ENCODE measurements at regions not wholly inside any gene's neighbourhood (a gene's known extent, or its start where the extent isn't known, plus 50 kb on each side); places are given as distances from the start of the nearest gene placed in this dataset.
"Not testable (repeated sequence)": the region's sequence is repeated elsewhere in the genome, so short reads cannot be mapped to it uniquely, and the experiment has no call there.

DNA sequence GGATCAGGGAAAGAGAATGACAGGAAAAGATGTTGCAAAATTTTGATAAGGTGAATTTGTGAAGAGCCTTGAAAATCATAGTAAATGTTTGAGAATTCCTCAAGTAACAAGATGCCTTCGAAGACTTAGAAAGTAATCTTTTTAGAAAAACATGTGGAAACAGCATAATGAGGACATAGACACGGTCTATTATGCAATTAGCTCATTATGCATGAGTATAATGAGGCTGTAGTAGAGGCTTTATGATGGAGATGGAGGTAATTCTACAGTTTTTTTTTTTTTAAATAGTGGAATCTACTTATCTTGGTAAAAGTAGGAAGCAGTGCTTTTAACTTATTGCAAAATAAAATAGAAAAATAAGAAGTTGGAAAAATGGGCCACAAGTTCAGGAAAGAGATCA is 1329.1 kb upstream of the SPRY2 start:
- no peak for DNase-seq (ENCODE audit: low spot score)

DNA sequence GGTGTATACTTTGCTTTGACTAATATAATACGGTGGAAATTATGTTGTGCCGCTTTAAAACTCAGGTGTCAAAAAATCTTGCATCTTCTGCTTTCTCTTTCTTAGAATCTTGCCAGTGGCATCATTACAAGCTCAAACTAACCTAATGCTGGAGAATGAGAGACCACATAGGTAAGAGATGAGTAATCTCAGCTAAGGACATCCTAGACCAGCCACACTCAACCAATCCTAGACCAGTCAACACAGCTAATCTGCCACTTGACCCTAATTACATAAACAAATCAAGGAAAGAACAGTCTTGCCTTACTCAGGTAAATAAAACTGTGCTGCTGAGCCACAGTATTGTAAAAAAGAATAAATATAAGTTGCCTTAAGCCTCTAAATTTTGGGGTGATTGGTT is 1323.9 kb upstream of the SPRY2 start:
- DNase-seq (ENCODE audit: low spot score), result no peak

DNA sequence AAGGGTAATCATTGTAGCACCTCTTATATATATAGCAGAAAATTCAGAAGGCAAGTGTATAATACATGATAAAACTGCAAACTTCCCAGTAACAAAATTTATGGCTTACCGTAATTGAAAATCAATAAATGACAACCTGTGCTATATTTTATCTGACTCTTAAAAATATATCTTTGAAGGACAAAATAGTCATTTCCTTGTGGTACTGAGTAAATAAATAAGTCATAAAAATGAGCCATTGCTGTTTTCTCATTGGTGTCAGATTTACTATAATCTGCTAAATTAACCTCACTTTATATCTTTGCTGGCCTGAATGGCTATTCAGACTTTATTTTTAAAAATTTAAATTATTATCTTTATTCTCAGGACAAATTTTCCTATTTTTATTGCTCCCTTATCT is 1319.1 kb upstream of the SPRY2 start:
- no peak for DNase-seq (ENCODE audit: low spot score)

DNA sequence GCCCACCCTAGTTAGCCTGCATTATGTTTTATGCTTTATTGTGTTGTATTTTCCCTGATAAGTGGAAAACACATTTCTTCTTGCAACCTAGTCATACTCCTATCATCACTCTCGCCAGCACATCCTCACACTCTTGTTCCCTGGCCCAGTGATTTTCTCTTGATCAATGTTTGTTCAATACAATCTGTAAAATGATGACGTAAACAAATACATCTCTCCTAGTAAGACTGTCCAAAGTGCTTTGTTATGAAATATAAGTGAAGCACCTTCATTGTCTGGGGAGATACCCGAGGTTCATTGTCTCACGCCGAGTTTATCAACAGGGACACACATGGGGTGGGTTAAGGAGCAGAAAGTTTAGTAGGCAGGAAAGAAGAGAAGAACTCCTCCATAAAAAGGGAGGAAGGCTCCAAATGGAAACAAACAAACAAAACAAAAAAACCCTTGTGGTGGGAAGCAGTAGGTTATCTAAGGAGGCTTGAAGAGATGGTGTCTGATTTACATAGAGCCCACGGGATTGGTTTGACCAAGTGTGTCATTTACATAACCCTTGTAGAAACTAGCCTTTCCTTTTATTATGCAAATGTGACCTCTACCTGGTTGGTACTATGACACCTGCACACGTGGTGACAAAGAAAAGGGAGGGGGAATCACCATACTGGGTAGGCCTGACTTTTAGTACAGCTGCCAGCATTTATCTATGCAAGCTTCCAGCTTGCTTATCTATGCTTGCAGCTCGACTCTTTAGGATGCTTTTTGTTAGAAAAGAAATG is 1317.9 kb upstream of the SPRY2 start:
- no peak for DNase-seq (ENCODE audit: low spot score)

DNA sequence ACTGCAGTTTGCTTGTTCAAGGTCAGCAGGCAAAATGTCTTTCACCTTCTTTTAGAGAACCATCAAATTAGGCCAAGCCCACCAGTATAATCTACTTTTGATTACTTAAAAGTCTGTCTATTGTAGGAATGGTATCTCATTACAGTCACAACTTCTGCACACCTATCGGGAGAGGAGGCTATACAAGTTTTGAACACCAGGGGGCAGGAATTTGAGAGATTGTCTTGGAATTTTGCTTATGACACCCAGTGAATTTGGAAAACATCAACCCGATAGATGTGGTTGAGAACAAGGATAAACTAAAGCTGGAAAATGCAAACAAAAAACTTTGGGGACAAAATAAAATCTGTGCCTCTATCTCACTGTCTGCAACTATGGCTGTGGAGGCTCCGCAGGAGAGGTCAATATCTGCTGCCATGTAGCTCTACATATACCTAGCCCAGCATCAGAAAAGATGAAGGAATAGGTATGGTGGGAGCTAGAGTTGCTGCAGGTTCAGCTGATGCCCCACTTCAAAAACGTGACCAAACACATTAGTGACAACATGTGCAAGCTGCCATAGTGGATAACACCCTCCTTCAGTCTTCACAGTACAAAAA is 1299.2 kb upstream of the SPRY2 start:
- peak; percentile 7 for DNase-seq (ENCODE audit: low spot score)

DNA sequence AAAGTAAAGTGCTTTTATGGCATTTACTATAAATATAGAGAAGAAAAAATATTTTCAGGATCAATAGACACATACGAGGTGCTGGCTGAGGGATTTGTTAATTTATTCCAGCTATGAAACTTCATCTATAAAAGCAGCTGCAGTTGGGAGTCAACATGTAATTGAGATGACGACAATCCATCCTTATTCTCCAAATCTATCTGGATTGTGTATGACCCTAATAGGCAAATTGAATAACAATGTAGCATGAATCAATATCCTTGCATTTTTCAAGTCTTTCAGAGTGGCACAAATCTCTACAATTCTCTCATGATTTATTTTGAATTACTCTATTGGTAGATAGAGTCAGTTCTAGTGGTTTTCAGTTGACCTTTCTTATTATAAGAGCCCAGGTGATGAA is 1296.5 kb upstream of the SPRY2 start:
- DNase-seq (ENCODE audit: low spot score), result no peak

DNA sequence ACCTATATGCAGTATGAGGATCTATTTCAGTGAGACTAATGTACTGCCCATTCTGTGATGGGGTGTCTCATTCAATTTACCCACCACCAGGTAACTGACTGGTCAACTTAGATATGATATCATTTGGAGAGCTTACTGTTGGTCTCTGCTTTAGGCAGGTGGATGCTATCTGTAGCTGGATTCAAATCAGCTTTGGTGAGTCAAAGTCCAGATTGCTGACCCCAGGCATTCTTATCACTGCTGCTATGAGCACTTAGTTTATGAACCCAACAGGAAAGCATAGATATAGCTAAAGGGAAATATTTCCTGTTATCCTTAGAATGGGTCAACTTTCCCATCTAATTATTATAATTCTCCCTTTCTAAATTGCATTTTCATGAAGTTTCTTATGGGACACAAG is 1295.2 kb upstream of the SPRY2 start:
- DNase-seq (ENCODE audit: low spot score), result no peak

DNA sequence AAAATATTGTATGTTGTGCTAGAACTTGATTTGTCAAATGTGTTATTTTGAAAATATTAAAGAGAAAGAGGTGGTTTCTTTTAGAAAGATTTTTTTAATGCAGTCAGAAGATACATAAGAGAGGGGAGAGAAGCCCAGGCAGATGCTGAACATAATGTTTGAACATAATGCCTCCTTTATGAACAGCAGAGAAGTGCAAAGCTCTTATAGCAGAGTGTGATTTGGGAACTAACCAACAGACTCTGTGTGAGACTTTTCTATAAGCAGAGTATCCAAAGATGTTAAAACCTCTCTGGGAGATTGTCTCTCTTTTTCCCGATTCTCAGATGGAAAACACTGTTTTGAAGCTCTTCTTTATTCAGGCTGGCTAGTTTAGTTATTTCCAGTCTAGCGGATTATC is 1274.1 kb upstream of the SPRY2 start:
- no peak for DNase-seq (ENCODE audit: low spot score)

DNA sequence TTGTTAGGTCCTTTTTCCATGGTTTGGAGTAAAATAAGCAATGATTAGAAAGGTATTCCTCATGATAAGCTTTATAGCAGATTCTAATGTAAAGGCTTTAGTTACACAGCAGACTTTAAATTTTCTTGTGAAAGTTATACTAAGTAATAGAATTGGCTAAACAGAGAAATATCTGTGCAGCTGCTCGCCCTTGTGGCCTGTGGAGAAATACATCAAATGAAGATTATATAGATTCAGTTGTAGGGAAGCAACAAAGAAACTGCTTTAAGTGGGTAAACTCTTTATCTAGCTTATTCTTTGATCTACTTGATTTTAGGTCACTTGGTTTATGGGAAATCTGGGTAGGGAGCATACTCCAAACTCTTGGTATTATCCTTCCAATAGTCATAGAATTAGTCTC is 1269.7 kb upstream of the SPRY2 start:
- no peak for DNase-seq (ENCODE audit: low spot score)

DNA sequence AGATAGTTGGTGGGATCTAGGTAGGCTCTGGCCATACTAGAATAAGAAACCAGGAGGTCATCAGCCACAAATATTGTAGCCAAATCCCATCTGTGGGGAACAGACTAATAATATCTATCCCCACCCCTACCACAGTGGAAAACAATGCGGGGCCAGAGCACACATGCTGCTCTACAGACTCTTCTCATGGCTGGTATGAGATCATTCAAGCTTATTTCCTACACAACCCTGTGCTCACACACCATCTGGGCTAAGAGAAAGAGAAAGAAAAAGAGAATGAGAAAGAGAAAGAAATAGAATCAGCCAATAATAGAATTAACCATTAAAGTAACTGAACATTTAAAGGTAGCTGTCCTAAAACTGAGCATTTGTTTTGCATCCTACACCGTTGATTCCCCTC is 1268.4 kb upstream of the SPRY2 start:
- no peak for DNase-seq (ENCODE audit: low spot score)

DNA sequence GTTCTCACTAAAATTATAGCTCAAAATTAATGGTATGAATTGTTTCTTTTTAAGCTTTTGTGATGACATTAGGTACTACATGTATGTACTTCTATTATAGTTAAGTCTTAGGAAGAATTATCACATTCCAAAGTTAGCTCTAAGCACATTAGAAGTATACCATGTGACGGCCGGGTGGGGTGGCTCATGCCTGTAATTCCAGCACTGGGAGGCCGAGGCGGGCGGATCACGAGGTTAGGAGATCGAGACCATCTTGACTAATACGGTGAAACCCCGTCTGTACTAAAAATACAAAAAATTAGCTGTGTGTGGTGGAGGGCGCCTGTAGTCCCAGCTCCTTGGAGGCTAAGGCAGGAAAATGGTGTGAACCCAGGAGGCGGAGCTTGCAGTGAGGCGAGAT is 1265.1 kb upstream of the SPRY2 start:
- DNase-seq (ENCODE audit: low spot score), result no peak

DNA sequence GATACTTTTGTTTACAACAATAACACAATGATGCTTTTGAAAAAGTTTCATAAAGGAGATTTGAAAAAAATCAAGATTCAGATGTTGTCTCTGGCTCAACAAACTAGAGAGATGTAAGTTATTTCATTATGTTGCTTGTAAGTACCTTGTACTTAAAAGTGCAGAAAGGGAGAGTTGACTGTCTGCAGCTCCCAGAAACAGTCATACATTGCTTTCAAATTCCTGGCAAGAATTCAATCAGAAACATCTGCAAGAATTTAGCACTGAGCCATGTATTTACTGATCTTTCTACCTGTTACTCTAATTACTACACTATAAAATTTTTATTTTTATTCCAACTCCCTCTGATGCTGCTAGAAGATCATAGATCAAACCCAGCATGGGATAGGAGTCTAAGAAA is 1261.3 kb upstream of the SPRY2 start:
- DNase-seq (ENCODE audit: low spot score), result no peak

DNA sequence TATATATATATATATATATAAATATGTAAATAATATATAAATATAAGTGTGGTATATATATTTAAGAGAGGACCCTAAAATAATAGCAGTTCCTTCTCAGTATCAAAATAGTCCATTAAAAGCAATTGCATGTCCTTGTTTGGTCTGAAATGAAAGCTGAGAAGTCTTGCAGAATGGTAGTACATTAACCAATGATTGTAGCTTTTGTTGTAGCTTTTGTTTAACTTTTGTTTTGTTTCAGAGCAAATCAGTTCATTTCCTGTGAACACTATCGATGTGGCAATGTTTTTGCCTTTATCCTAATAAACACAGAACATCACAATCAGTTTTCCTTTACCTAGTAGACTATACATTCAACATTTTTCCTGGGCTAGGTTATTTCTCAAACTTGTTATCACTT is 1256.2 kb upstream of the SPRY2 start:
- no peak for DNase-seq (ENCODE audit: low spot score)

DNA sequence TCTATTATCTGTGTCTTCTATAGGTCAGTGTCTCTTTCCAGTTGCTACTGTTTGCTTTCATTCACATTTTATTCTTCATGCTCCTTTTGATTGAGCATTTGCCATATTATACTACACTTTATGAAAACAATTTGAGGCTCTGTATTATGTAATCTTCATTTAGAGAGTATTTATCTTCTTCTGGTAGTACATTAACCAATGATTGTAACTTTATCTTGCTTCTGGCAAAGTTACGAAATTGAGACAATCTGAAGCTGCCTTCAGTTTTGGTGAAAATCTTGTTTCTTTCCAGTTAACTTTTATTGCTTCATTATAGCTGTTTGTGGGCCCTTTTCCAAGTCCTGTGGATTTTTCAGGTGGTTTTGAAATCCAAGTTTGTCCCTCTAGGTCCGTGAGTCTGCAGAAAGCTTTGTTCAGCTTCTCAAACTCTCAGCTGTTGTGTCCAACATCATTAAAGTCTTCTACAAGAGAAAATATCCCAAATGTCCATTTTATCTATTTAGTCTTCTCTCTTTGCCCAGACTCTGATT is 1255.4 kb upstream of the SPRY2 start:
- DNase-seq (ENCODE audit: low spot score), result no peak

DNA sequence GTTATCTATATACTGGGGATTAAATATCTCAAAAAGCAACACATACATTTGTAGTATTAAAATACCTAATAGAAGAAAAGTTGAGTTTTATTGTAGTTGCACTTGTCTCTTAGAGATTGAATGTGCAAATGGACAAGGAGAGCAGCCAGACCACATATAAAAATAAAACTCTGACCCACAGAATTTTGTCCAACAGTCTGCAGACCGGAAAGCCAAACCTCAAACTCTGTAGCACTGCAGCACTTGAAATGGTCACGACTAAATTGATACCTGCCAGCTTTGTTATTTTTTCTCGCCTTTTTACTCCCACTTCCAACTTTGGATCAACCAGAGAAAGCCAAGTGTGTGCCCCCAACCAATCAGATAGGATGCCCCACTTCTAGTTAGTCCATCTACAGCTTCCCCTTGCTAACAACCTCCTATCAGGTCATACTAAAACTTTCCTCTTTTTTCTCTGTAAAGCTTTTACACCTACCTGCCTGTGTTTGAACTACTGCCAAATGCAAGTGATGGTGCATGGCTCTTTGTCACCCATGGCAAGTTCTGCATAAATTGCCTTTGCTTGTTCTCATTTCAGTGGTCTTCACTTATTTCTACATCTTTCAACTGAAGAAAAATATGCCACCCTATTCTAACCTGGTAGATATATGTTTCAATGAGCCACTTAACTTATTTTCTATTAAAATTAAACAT is 1250.7 kb upstream of the SPRY2 start:
- no peak for DNase-seq (ENCODE audit: low spot score)

DNA sequence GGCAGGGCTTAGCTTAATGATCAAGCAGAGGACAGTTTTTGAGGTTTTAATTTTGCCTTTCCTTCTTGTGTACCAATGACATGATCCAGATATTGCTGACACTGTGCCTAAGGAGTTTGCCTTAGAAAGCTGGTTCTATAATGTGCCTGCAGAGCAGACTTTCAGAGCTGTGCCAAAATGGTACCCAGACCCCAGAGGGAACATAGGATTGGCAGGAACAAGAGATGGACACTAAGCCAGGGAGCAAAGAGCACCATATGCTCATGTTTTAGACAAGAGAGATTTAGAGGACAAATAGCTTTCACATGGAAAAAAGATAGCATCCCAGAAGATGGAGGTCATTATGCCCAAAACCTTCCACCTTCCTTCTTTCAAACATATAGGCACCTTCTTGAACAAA is 1241.5 kb upstream of the SPRY2 start:
- DNase-seq (ENCODE audit: low spot score), result no peak

DNA sequence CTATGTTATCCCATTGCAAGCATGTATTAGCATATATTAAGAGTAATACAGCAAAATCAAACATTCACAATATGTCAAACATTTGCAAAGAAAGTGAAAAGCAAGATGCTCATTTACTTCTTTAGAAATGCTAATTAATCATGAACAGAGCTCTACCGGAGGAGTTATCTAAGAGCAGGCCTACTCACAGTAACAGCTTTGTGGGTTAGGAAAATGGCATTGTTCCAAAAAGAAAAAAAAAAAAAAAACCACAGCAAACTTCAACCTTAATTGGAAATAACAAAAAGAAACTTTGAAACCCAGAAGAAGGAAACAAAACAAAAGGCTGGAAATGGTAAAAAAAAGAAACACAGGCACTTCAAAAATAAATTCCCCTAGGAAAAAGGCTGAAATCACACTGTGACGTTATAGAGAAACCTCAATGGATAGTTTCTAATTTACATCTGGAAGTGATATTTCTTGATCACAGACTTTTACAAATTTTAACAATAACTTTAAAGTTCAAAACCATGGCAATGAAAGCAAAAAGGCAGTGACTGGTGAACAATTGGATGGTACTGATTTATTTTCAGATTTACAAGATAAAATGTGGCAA is 1236.8 kb upstream of the SPRY2 start:
- no peak for DNase-seq (ENCODE audit: low spot score)

DNA sequence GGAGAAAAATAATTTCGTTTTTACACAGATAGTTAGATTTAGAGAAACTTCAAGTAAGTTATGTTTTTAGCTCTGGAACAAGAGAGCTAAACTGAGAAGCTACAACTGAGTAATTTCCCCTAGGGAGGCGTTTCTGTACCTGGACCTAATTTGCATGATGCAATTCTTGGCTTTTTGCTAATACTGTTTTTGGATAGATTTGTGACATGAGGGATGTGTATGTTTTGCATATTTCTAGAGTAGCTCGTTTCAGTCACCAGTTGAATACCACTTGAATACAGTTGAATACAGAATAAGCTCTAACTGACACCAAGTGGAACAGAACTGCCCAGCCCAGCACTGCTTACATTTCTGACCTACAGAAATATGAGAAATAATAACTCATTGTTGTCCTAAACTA is 1227.9 kb upstream of the SPRY2 start:
- DNase-seq (ENCODE audit: low spot score), result no peak

DNA sequence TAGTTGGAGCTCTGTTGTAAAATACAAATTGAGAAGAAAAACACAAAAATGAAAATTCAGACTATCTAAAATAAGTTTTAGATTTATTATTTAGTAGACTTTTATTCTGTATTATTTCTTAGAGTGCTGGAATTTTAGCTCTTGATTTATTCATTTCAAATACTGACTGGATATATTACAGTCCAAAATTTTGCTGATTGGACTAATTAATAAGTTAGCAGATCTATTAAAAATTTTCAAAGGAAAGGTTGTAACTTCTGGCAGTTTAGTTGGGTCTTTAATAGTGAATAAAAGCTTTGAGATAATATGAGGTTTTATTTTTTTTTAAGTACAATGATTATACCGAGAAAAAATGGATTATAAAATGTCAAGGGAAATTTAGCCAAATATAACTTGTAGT is 1224.9 kb upstream of the SPRY2 start:
- DNase-seq (ENCODE audit: low spot score), result no peak

DNA sequence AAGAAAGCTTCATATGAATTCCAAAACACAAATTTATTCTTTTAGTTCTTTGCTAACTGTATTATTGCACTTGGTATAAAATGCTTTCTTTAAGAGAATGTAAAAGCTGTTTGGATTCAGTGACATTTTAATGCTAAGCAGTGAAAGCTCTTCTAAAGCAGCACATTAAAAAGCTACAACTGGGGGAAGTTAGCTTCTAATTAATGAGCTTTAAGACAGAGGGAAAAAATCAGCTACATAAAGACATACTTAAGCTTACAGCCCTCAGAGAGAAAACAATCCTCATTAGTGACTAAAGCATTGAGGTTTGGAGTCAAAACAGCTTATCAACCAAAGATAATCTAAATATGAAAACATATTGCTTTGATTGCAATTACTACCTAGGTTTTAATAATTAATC is 1222.2 kb upstream of the SPRY2 start:
- no peak for DNase-seq (ENCODE audit: low spot score)

DNA sequence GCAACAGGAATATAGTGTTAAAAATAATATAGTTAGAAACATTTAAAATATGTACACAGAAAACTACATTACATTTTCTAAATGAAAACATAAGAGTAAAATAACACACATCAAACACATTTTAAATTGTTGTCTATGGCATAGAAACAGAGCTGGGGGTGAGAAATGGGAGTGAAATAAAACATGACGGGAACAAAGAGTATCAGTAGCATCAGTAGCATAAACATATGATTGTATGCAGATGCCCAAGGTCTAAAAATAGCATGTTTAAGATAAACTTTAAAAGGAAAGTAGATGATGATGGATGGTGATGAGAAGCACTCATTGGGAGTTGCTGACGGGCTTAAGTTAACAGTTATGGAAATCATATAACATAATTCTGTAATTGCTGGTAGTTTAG is 1221.7 kb upstream of the SPRY2 start:
- DNase-seq (ENCODE audit: low spot score), result no peak

DNA sequence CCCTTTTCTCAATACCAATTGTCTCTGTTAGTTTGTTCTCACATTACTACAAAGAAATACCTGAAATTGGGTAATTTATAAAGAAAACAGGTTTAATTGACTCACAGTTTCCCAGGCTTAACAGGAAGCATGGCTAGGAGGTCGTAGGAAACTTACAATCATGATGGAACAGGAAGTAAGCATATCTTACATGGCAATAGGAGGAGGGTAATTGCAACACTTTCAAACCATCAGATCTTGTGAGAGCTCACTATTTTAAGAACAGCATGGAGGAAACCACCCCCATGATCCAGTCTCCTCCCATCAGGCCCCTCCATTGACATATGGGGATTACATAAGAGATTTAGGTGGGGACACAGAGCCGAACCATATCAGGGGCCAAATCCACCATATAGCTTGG is 1210.1 kb upstream of the SPRY2 start:
- DNase-seq (ENCODE audit: low spot score), result no peak

DNA sequence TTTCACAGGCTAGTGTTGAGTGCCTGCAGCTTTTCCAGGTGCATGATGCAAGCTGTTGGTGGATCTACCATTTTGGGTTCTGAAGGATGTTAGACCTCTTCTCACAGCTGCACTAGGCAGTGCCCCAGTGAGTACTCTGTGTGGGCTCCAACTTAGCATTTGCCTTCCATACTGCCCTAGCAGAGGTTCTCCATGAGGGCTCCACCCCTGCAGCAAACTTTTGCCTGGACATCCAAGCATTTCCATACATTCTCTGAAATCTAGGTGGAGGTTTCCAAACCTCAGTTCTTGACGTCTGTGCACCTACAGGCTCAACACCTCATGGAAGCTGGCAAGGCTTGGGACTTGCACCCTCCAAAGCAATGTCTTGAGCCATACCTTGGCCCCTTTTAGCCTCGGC is 1205.4 kb upstream of the SPRY2 start:
- not testable (repeated sequence) for DNase-seq (ENCODE audit: low spot score)

Measured in HuH-7 (cell line).